ENCODE measurements at regions not wholly inside any gene's neighbourhood (a gene's known extent, or its start where the extent isn't known, plus 50 kb on each side); places are given as distances from the start of the nearest gene placed in this dataset.

GRCh38 chr5:58060996-58061395, 398.9 kb downstream of the PLK2 start:
- TF ChIP-seq FOXM1 (IDR thresholded peaks at IDR 0.05; ENCODE audit: borderline replicate concordance) (no peak), FOXK2 (IDR thresholded peaks at IDR 0.05) (no peak), ELF4 (IDR thresholded peaks at IDR 0.05) (no peak), ARNT (IDR thresholded peaks at IDR 0.05) (no peak), NFRKB (IDR thresholded peaks at IDR 0.05) (no peak), SP1 (IDR thresholded peaks at IDR 0.05) (no peak), TARDBP (IDR thresholded peaks at IDR 0.05) (no peak), ZNF384 (IDR thresholded peaks at IDR 0.05) (no peak), L3MBTL2 (conservative IDR thresholded peaks at IDR 0.05) (no peak), PKNOX1 (IDR thresholded peaks at IDR 0.05) (no peak)
- DNase-seq (ENCODE audit: extremely low spot score): no peak
- ChIA-PET POLR2A (no interaction called here), CTCF (interaction anchor here (0.7 kb wide), 1 partner anchor 37 kb away, joined by 4 read pairs; no protein-coding TSS in a partner anchor)

- TF ChIP-seq LEF1 (IDR thresholded peaks at IDR 0.05; ENCODE audit: borderline replicate concordance) (no peak), BHLHE40 (IDR thresholded peaks at IDR 0.05; ENCODE audit: borderline replicate concordance) (no peak), ZNF384 (IDR thresholded peaks at IDR 0.05) (no peak), SUZ12 (IDR thresholded peaks at IDR 0.05) (no peak), FOXK2 (IDR thresholded peaks at IDR 0.05) (no peak), NFRKB (IDR thresholded peaks at IDR 0.05) (no peak), ARNT (IDR thresholded peaks at IDR 0.05) (no peak), ELF4 (IDR thresholded peaks at IDR 0.05) (no peak), SP1 (IDR thresholded peaks at IDR 0.05) (no peak), FOXM1 (IDR thresholded peaks at IDR 0.05; ENCODE audit: borderline replicate concordance) (no peak), HDGF (IDR thresholded peaks at IDR 0.05; ENCODE audit: borderline replicate concordance) (no peak)
- POLR2A ChIA-PET: no interaction called here
- no peak for DNase-seq (ENCODE audit: extremely low spot score)
These were observed 402.6 kb downstream of the PLK2 start for GRCh38 chr5:58057324-58057723.

GRCh38 chr5:58056546-58056945, 403.3 kb downstream of the PLK2 start:
- DNase-seq (ENCODE audit: extremely low spot score): no peak
- ChIA-PET POLR2A (no interaction called here), CTCF (no interaction called here)
- TF ChIP-seq FOXK2 (IDR thresholded peaks at IDR 0.05): no peak
- no peak for TF ChIP-seq PKNOX1 (IDR thresholded peaks at IDR 0.05)
- no peak for TF ChIP-seq NFRKB (IDR thresholded peaks at IDR 0.05)
- TF ChIP-seq L3MBTL2 (conservative IDR thresholded peaks at IDR 0.05): no peak
- no peak for TF ChIP-seq FOXA1 (IDR thresholded peaks at IDR 0.05)
- no peak for TF ChIP-seq LEF1 (IDR thresholded peaks at IDR 0.05; ENCODE audit: borderline replicate concordance)
- no peak for TF ChIP-seq SP1 (IDR thresholded peaks at IDR 0.05)
- TF ChIP-seq CTBP1 (IDR thresholded peaks at IDR 0.05; ENCODE audit: borderline replicate concordance): no peak
- no peak for TF ChIP-seq ELF4 (IDR thresholded peaks at IDR 0.05)

More at GRCh38 chr5:58057324-58057723, 402.6 kb downstream of the PLK2 start:
- CTCF ChIA-PET: no interaction called here

GRCh38 chr5:58054018-58054417, 405.9 kb downstream of the PLK2 start:
- TF ChIP-seq NFRKB (IDR thresholded peaks at IDR 0.05) (no peak), TARDBP (IDR thresholded peaks at IDR 0.05) (no peak), ZNF384 (IDR thresholded peaks at IDR 0.05) (no peak), ARNT (IDR thresholded peaks at IDR 0.05) (no peak), ELF4 (IDR thresholded peaks at IDR 0.05) (no peak), HDGF (IDR thresholded peaks at IDR 0.05; ENCODE audit: borderline replicate concordance) (no peak), FOXA1 (IDR thresholded peaks at IDR 0.05) (no peak)
- no peak for DNase-seq (ENCODE audit: extremely low spot score)
- POLR2A ChIA-PET: no interaction called here
- CTCF ChIA-PET: no interaction called here

- no peak for DNase-seq (ENCODE audit: extremely low spot score)
- CTCF ChIA-PET: no interaction called here
- POLR2A ChIA-PET: no interaction called here
These were observed 410.9 kb downstream of the PLK2 start for GRCh38 chr5:58048954-58049353.

More at GRCh38 chr5:58048954-58049353, 410.9 kb downstream of the PLK2 start:
- TF ChIP-seq FOXM1 (IDR thresholded peaks at IDR 0.05; ENCODE audit: borderline replicate concordance): no peak
- TF ChIP-seq ARNT (IDR thresholded peaks at IDR 0.05): no peak
- no peak for TF ChIP-seq LEF1 (IDR thresholded peaks at IDR 0.05; ENCODE audit: borderline replicate concordance)
- no peak for TF ChIP-seq ELF4 (IDR thresholded peaks at IDR 0.05)
- TF ChIP-seq FOXA1 (IDR thresholded peaks at IDR 0.05): no peak
- no peak for TF ChIP-seq ZNF384 (IDR thresholded peaks at IDR 0.05)
- no peak for TF ChIP-seq CTBP1 (IDR thresholded peaks at IDR 0.05; ENCODE audit: borderline replicate concordance)
- TF ChIP-seq SP1 (IDR thresholded peaks at IDR 0.05): no peak
- TF ChIP-seq NFRKB (IDR thresholded peaks at IDR 0.05): no peak
- no peak for TF ChIP-seq TARDBP (IDR thresholded peaks at IDR 0.05)
- TF ChIP-seq PKNOX1 (IDR thresholded peaks at IDR 0.05): no peak
- no peak for TF ChIP-seq FOXK2 (IDR thresholded peaks at IDR 0.05)
- TF ChIP-seq L3MBTL2 (conservative IDR thresholded peaks at IDR 0.05): no peak
- TF ChIP-seq HDGF (IDR thresholded peaks at IDR 0.05; ENCODE audit: borderline replicate concordance): no peak
- no peak for TF ChIP-seq BHLHE40 (IDR thresholded peaks at IDR 0.05; ENCODE audit: borderline replicate concordance)
- no peak for TF ChIP-seq SUZ12 (IDR thresholded peaks at IDR 0.05)
